ENCODE measurements at regions not wholly inside any gene's neighbourhood (a gene's known extent, or its start where the extent isn't known, plus 50 kb on each side); places are given as distances from the start of the nearest gene placed in this dataset.

GRCh38 chr12:93140801-93141200 is 211.7 kb upstream of the EEA1 start:
- TF ChIP-seq CTCF (IDR thresholded peaks at IDR 0.05) (no peak), POLR2AphosphoS5 (IDR thresholded peaks at IDR 0.05) (peak in 1 of 3 donors; percentile 61), POLR2A (IDR thresholded peaks at IDR 0.05) (no peak)

Measured in breast epithelium (tissue), 3 donors.